T-cell (primary cell): ENCODE measurements at regions not wholly inside any gene's neighbourhood (a gene's known extent, or its start where the extent isn't known, plus 50 kb on each side); places are given as distances from the start of the nearest gene placed in this dataset.
"Not testable (repeated sequence)": the region's sequence is repeated elsewhere in the genome, so short reads cannot be mapped to it uniquely, and the experiment has no call there.

Source experiments
- ATAC-seq, 4 experiments: fragments of 200-7000 bp in 3 of 4; fragments of 150-1000 bp in 1 of 4; cut with Tn5 transposase; replicated peaks in 1 of 4; 1 replicate in 3 of 4; 2 replicates in 1 of 4; pipeline ENCODE4 v1.10.0; 2021; ENCODE audit warnings: moderate library complexity in 3 of 4, mild to moderate bottlenecking in 2 of 4, moderate number of reproducible peaks in 1 of 4
- CTCF ChIA-PET, 2 donors: fragments of 300-600 bp; sonication (Branson Sonifier 250); formaldehyde crosslinking; loops; one replicate each; lab custom pipeline; 2022; ENCODE audit warnings: antibody characterized with exemption in 2 of 2; lab: Charles Lee
- POLR2A ChIA-PET, 2 donors: fragments of 300-600 bp; sonication (Branson Sonifier 250); formaldehyde crosslinking; loops; one replicate each; lab custom pipeline; 2022; ENCODE audit warnings: antibody characterized with exemption in 2 of 2; lab: Charles Lee
- DNase-seq, 35 experiments: peaks; one replicate each; pipeline versions ENCODE4 v3.0.0 to v3.0.0-alpha.2; 2013 to 2023
- H3K27ac ChIP-seq: one replicate; pipeline ENCODE4 v1.5.1; 2013; ENCODE audit warnings: low read length
- H3K27me3 ChIP-seq, 2 experiments: replicated peaks in 1 of 2; 1 replicate in 1 of 2; 2 replicates in 1 of 2; pipeline versions ENCODE4 v1.6.1 to v1.7.0; 2013; ENCODE audit warnings: low read length in 1 of 2, mixed read lengths in 1 of 2; ENCODE audit not compliant: control insufficient read depth in 2 of 2, insufficient read depth in 2 of 2; ENCODE audit errors: extremely low read depth in 1 of 2
- H3K36me3 ChIP-seq, 2 donors: 1 replicate in 1 of 2; 2 replicates in 1 of 2; pipeline versions ENCODE4 v1.6.1 to v1.7.0; 2013; ENCODE audit warnings: low read length in 1 of 2; ENCODE audit not compliant: control insufficient read depth in 2 of 2, insufficient read depth in 1 of 2; ENCODE audit errors: extremely low read depth in 1 of 2
- H3K4me1 ChIP-seq, 2 experiments: 1 replicate in 1 of 2; 2 replicates in 1 of 2; pipeline versions ENCODE4 v1.6.1 to v1.7.0; 2013; ENCODE audit warnings: low read length in 2 of 2, mixed read lengths in 1 of 2; ENCODE audit not compliant: insufficient read depth in 2 of 2, control insufficient read depth in 1 of 2; ENCODE audit errors: extremely low read depth in 1 of 2
- H3K4me3 ChIP-seq, 2 donors: 1 replicate in 1 of 2; 2 replicates in 1 of 2; pipeline versions ENCODE4 v1.5.1 to v1.7.0; 2013; ENCODE audit warnings: mild to moderate bottlenecking in 2 of 2, low read length in 1 of 2, moderate library complexity in 1 of 2; ENCODE audit not compliant: control insufficient read depth in 1 of 2; ENCODE audit errors: extremely low read depth in 1 of 2
- H3K9me3 ChIP-seq: 2 replicates; pipeline ENCODE4 v1.7.0; 2013
- H3K27ac Mint-ChIP-seq, 2 donors: one replicate each; pipeline ENCODE4 v1.8.0; 2020 to 2021; ENCODE audit warnings: mild to moderate bottlenecking in 2 of 2, mixed read lengths in 2 of 2
- H3K27me3 Mint-ChIP-seq, 2 donors: one replicate each; pipeline ENCODE4 v1.8.0; 2021 to 2022; ENCODE audit warnings: mixed read lengths in 2 of 2
- H3K36me3 Mint-ChIP-seq: one replicate; pipeline ENCODE4 v1.8.0; 2021; ENCODE audit warnings: mixed read lengths
- H3K4me1 Mint-ChIP-seq, 3 donors: one replicate each; pipeline ENCODE4 v1.8.0; 2020 to 2022; ENCODE audit warnings: mixed read lengths in 3 of 3, mild to moderate bottlenecking in 1 of 3
- H3K4me3 Mint-ChIP-seq, 3 donors: one replicate each; pipeline ENCODE4 v1.8.0; 2020 to 2022; ENCODE audit warnings: mild to moderate bottlenecking in 3 of 3, mixed read lengths in 3 of 3, moderate library complexity in 3 of 3
- H3K9me3 Mint-ChIP-seq, 3 donors: one replicate each; pipeline ENCODE4 v1.8.0; 2020 to 2022; ENCODE audit warnings: mixed read lengths in 3 of 3
- WGBS: methylation state at CpG from one replicate; pipeline ENCODE4 v1.1.5; 2013; ENCODE audit warnings: missing lambda C conversion rate; ENCODE audit not compliant: insufficient coverage; 5-methylcytosine and 5-hydroxymethylcytosine counted together

GRCh38 chr18:75844146-75844545, 416.6 kb upstream of the SMIM21 start:
- H3K27ac Mint-ChIP-seq = no peak overlapping the region
- no peak overlapping the region for H3K27ac ChIP-seq
- H3K4me1 Mint-ChIP-seq = no peaks in the 10 kb centered on the region
- no peak overlapping the region for H3K4me3 ChIP-seq
- no CpG with 5 or more reads among the region's 3 CpGs for WGBS
- DNase-seq (no peak), ATAC-seq (no peak)
- no peaks in the 10 kb centered on the region for H3K9me3 ChIP-seq
- H3K27me3 ChIP-seq = no peaks in the 10 kb centered on the region
- POLR2A ChIA-PET = no interaction called here
- CTCF ChIA-PET = no interaction called here
- H3K27me3 Mint-ChIP-seq = peaks cover 9 to 10% of the 10 kb centered on the region in 2 donors
- H3K4me1 ChIP-seq = no peaks in the 10 kb centered on the region
- H3K36me3 Mint-ChIP-seq = no peaks in the 10 kb centered on the region
- H3K4me3 Mint-ChIP-seq = no peak overlapping the region
- H3K36me3 ChIP-seq = no peaks in the 10 kb centered on the region
- peaks cover 0 to 2% (median 0%) of the 10 kb centered on the region in 3 donors for H3K9me3 Mint-ChIP-seq

GRCh38 chr18:75840131-75840530, 412.6 kb upstream of the SMIM21 start:
- H3K27ac Mint-ChIP-seq = no peak overlapping the region
- Histone ChIP-seq H3K4me1 (no peaks in the 10 kb centered on the region), H3K27ac (no peak overlapping the region), H3K4me3 (no peak overlapping the region), H3K36me3 (no peaks in the 10 kb centered on the region), H3K27me3 (no peaks in the 10 kb centered on the region), H3K9me3 (no peaks in the 10 kb centered on the region)
- 92% methylated on average over 2 of the region's 4 CpGs for WGBS
- ATAC-seq (no peak), DNase-seq (no peak)
- no peak overlapping the region for H3K4me3 Mint-ChIP-seq
- H3K36me3 Mint-ChIP-seq = no peaks in the 10 kb centered on the region
- no peaks in the 10 kb centered on the region for H3K4me1 Mint-ChIP-seq
- CTCF ChIA-PET = no interaction called here
- POLR2A ChIA-PET = no interaction called here
- H3K27me3 Mint-ChIP-seq = peaks cover 7 to 21% of the 10 kb centered on the region in 2 donors
- no peaks in the 10 kb centered on the region for H3K9me3 Mint-ChIP-seq

GRCh38 chr18:75839686-75840085, 412.2 kb upstream of the SMIM21 start:
- H3K36me3 ChIP-seq, H3K36me3 Mint-ChIP-seq, DNase-seq, H3K4me3 ChIP-seq, H3K9me3 Mint-ChIP-seq, H3K27me3 ChIP-seq, H3K4me1 Mint-ChIP-seq, H3K27ac Mint-ChIP-seq, H3K9me3 ChIP-seq, H3K27ac ChIP-seq, H3K4me3 Mint-ChIP-seq, CTCF ChIA-PET, ATAC-seq, H3K4me1 ChIP-seq, POLR2A ChIA-PET: not testable (repeated sequence)
- peaks cover 4 to 17% of the 10 kb centered on the region in 2 donors for H3K27me3 Mint-ChIP-seq
- 0% methylated on average over 1 of the region's 2 CpGs for WGBS

GRCh38 chr18:75839041-75839440, 411.5 kb upstream of the SMIM21 start:
- ChIA-PET CTCF (no interaction called here), POLR2A (no interaction called here)
- Histone ChIP-seq H3K9me3 (no peaks in the 10 kb centered on the region), H3K27me3 (no peaks in the 10 kb centered on the region), H3K27ac (no peak overlapping the region), H3K4me3 (no peak overlapping the region), H3K4me1 (no peaks in the 10 kb centered on the region), H3K36me3 (no peaks in the 10 kb centered on the region)
- ATAC-seq (no peak), DNase-seq (no peak)
- Mint-ChIP-seq H3K9me3 (no peaks in the 10 kb centered on the region), H3K36me3 (no peaks in the 10 kb centered on the region), H3K27me3 (peaks cover 3 to 12% of the 10 kb centered on the region in 2 donors), H3K27ac (no peak overlapping the region), H3K4me3 (no peak overlapping the region), H3K4me1 (no peaks in the 10 kb centered on the region)
- 88% methylated on average over 4 of the region's 6 CpGs for WGBS

- ChIA-PET CTCF (no interaction called here), POLR2A (no interaction called here)
- Histone ChIP-seq H3K36me3 (no peaks in the 10 kb centered on the region), H3K27me3 (no peaks in the 10 kb centered on the region), H3K27ac (no peak overlapping the region), H3K4me1 (no peaks in the 10 kb centered on the region), H3K9me3 (no peaks in the 10 kb centered on the region), H3K4me3 (no peak overlapping the region)
- no peak overlapping the region for H3K4me3 Mint-ChIP-seq
- H3K36me3 Mint-ChIP-seq = no peaks in the 10 kb centered on the region
- WGBS = 83% methylated on average over 1 of the region's 2 CpGs
- no peak for DNase-seq
- no peaks in the 10 kb centered on the region for H3K4me1 Mint-ChIP-seq
- no peak overlapping the region for H3K27ac Mint-ChIP-seq
- H3K27me3 Mint-ChIP-seq = peaks cover 3 to 12% of the 10 kb centered on the region in 2 donors
- H3K9me3 Mint-ChIP-seq = no peaks in the 10 kb centered on the region
- ATAC-seq = no peak
Observed at GRCh38 chr18:75837316-75837715, 409.8 kb upstream of the SMIM21 start.

- H3K9me3 Mint-ChIP-seq = no peaks in the 10 kb centered on the region
- H3K27me3 ChIP-seq = no peaks in the 10 kb centered on the region
- WGBS = no CpG with 5 or more reads among the region's 2 CpGs
- H3K27ac ChIP-seq = no peak overlapping the region
- no peaks in the 10 kb centered on the region for H3K4me1 ChIP-seq
- H3K4me3 ChIP-seq = no peak overlapping the region
- ChIA-PET CTCF (no interaction called here), POLR2A (no interaction called here)
- H3K36me3 Mint-ChIP-seq = no peaks in the 10 kb centered on the region
- H3K27ac Mint-ChIP-seq = no peak overlapping the region
- H3K4me1 Mint-ChIP-seq = no peaks in the 10 kb centered on the region
- H3K4me3 Mint-ChIP-seq = no peak overlapping the region
- H3K27me3 Mint-ChIP-seq = peaks cover 0 to 12% of the 10 kb centered on the region in 2 donors
- H3K9me3 ChIP-seq = no peaks in the 10 kb centered on the region
- ATAC-seq (no peak), DNase-seq (no peak)
- no peaks in the 10 kb centered on the region for H3K36me3 ChIP-seq
Observed at GRCh38 chr18:75836516-75836915, 409.0 kb upstream of the SMIM21 start.

- Mint-ChIP-seq H3K9me3 (no peaks in the 10 kb centered on the region), H3K27ac (no peak overlapping the region), H3K4me3 (no peak overlapping the region), H3K27me3 (peaks cover 0 to 1% of the 10 kb centered on the region in 2 donors), H3K4me1 (no peaks in the 10 kb centered on the region), H3K36me3 (no peaks in the 10 kb centered on the region)
- Histone ChIP-seq H3K4me1 (no peaks in the 10 kb centered on the region), H3K9me3 (no peaks in the 10 kb centered on the region), H3K36me3 (no peaks in the 10 kb centered on the region), H3K27ac (no peak overlapping the region), H3K4me3 (no peak overlapping the region), H3K27me3 (no peaks in the 10 kb centered on the region)
- 100% methylated on average over 1 of the region's 4 CpGs for WGBS
- no peak for ATAC-seq
- no peak for DNase-seq
- ChIA-PET POLR2A (no interaction called here), CTCF (no interaction called here)
Observed at GRCh38 chr18:75831960-75832359, 404.5 kb upstream of the SMIM21 start.
